ENCODE measurements at regions not wholly inside any gene's neighbourhood (a gene's known extent, or its start where the extent isn't known, plus 50 kb on each side); places are given as distances from the start of the nearest gene placed in this dataset.

DNA sequence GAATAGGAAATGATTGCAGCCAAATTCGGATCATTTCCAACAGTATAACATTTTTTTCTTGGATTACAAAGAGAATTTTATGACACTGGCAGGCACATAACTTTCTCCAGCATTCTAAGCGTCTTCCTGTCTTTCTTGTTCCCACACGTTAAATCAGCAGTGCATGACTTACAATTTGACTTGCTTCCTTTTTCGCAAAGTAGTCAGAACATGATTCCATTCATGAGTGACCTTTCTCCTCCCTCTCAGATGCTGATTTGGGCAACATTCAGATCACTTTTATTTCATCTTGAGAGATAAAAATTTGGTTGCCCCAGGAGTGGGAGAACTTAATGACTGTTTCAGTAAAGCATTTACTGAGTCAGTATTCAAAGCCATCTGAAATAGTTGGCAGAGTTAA, 858.7 kb upstream of the ACVR2A start:
- TF ChIP-seq CTCF (IDR thresholded peaks at IDR 0.05) (no peak), POLR2A (IDR thresholded peaks at IDR 0.05) (no peak)
